Panc1 (cell line): ENCODE measurements at regions not wholly inside any gene's neighbourhood (a gene's known extent, or its start where the extent isn't known, plus 50 kb on each side); places are given as distances from the start of the nearest gene placed in this dataset.

Source experiments
- ATAC-seq: fragments of 200-7000 bp; cut with Tn5 transposase; 2 replicates; pipeline ENCODE4 v1.9.1; 2020; ENCODE audit warnings: mild to moderate bottlenecking, moderate library complexity
- BruUV-seq: library from RNA; stranded (reverse); fragments of 400-500 nt; replicated peaks from 2 replicates; lab custom pipeline; 2021; lab: Mats Ljungman, UMichigan
- CTCF ChIA-PET: fragments of 300-600 bp; sonication (Branson Sonifier 250); formaldehyde crosslinking; loops from one replicate; lab custom pipeline; 2022; ENCODE audit warnings: antibody characterized with exemption; lab: Charles Lee
- POLR2A ChIA-PET: fragments of 300-600 bp; sonication (Branson Sonifier 250); formaldehyde crosslinking; loops from one replicate; lab custom pipeline; 2022; ENCODE audit warnings: antibody characterized with exemption; lab: Charles Lee
- DNase-seq: peaks from one replicate; pipeline ENCODE4 v3.0.0-alpha.2; 2010; ENCODE audit warnings: low read depth, low spot score
- H3K27ac ChIP-seq: 2 replicates; pipeline ENCODE4 v1.5.1; 2011; ENCODE audit warnings: mild to moderate bottlenecking, low read length, inconsistent platforms
- H3K27me3 ChIP-seq: fragments of 200-500 bp; sonication (Bioruptor generic); 2 replicates; pipeline ENCODE4 v1.6.0; 2014; ENCODE audit warnings: low read length, inconsistent platforms; ENCODE audit not compliant: control insufficient read depth, insufficient read depth
- H3K36me3 ChIP-seq: fragments of 200-500 bp; sonication (Bioruptor generic); 2 replicates; pipeline ENCODE4 v1.5.1; 2014; ENCODE audit warnings: inconsistent platforms, mild to moderate bottlenecking, low read length, moderate library complexity; ENCODE audit not compliant: control insufficient read depth, insufficient read depth
- H3K4me1 ChIP-seq: 2 replicates; pipeline ENCODE4 v1.5.1; 2011; ENCODE audit warnings: inconsistent platforms, mild to moderate bottlenecking, low read length, moderate library complexity; ENCODE audit not compliant: control insufficient read depth, insufficient read depth
- H3K4me3 ChIP-seq, 2 experiments: 2 replicates each; pipeline ENCODE4 v1.5.1; 2011 to 2012; ENCODE audit warnings: low read depth in 2 of 2, low read length in 2 of 2, mild to moderate bottlenecking in 2 of 2, inconsistent platforms in 1 of 2, moderate library complexity in 1 of 2
- H3K9me3 ChIP-seq: fragments of 200-500 bp; sonication (Bioruptor generic); 2 replicates; pipeline ENCODE4 v1.5.1; 2014; ENCODE audit warnings: low read depth, mild to moderate bottlenecking, inconsistent platforms, low read length, moderate library complexity; ENCODE audit not compliant: control insufficient read depth, insufficient read depth
- CTCF ChIP-seq: fragments of 450-650 bp; IDR thresholded peaks from 2 replicates; pipeline ENCODE4 v1.5.1; 2017; ENCODE audit warnings: mild to moderate bottlenecking
- POLR2AphosphoS5 ChIP-seq: IDR thresholded peaks from 2 replicates; pipeline ENCODE4 v1.6.1; 2012; ENCODE audit warnings: mild to moderate bottlenecking, low read depth, low read length, moderate library complexity
- REST ChIP-seq, 2 experiments: IDR thresholded peaks; 2 replicates each; pipeline ENCODE4 v1.6.1; 2011 to 2012; ENCODE audit warnings: low read depth in 2 of 2, control low read depth in 1 of 2, low read length in 1 of 2, mild to moderate bottlenecking in 1 of 2, moderate library complexity in 1 of 2; ENCODE audit not compliant: insufficient read depth in 1 of 2
- SIN3A ChIP-seq: IDR thresholded peaks from 2 replicates; pipeline ENCODE4 v1.6.1; 2012; ENCODE audit warnings: low read depth, mild to moderate bottlenecking, low read length, moderate library complexity, borderline replicate concordance; ENCODE audit not compliant: insufficient read depth
- TCF7L2 ChIP-seq: IDR thresholded peaks from 2 replicates; pipeline ENCODE4 v1.6.1; 2011; ENCODE audit warnings: mild to moderate bottlenecking, low read depth, low read length, inconsistent platforms
- in situ Hi-C: cut with HindIII; loops from 2 replicates; pipeline ENCODE4 v1.10.0; 2016; ENCODE audit warnings: low sequenced_read_pairs, low pct_unique_long_range_greater_than_20kb
- intact Hi-C: fragments of 100-400 bp; cut with micrococcal nuclease; formaldehyde crosslinking; loops from one replicate; pipeline ENCODE4 v1.10.0; 2022; ENCODE audit not compliant: unreplicated experiment

- ChIA-PET POLR2A (no interaction called here), CTCF (no interaction called here)
- Histone ChIP-seq H3K4me1 (no peaks in the 10 kb centered on the region), H3K36me3 (no peaks in the 10 kb centered on the region), H3K9me3 (no peaks in the 10 kb centered on the region), H3K4me3 (no peak overlapping the region), H3K27ac (no peak overlapping the region), H3K27me3 (no peaks in the 10 kb centered on the region; the same call in 1 of the 2 replicates)
- in situ Hi-C loops = no loop called here
- ATAC-seq (no peak), DNase-seq (no peak)
- no TSS peak for BruUV-seq
- TF ChIP-seq TCF7L2 = no peak
- no peak for TF ChIP-seq CTCF
- TF ChIP-seq SIN3A = no peak
- no peak for TF ChIP-seq REST (IDR thresholded peaks at IDR 0.05; ENCODE audit: insufficient read depth in 1 of 2, low read depth in 2 of 2, low read length in 1 of 2)
- TF ChIP-seq POLR2AphosphoS5 = no peak
- intact Hi-C loops = no loop called here
Observed at GRCh38 chr5:166285361-166285760, 2006.1 kb upstream of the WWC1 start.

- no peak for ATAC-seq
- BruUV-seq = no TSS peak
- Histone ChIP-seq H3K9me3 (no peaks in the 10 kb centered on the region), H3K27me3 (no peaks in the 10 kb centered on the region; the same call in 1 of the 2 replicates), H3K4me1 (no peaks in the 10 kb centered on the region), H3K36me3 (no peaks in the 10 kb centered on the region), H3K27ac (no peak overlapping the region), H3K4me3 (no peak overlapping the region)
- ChIA-PET POLR2A (no interaction called here), CTCF (no interaction called here)
- TF ChIP-seq POLR2AphosphoS5 (no peak), REST (IDR thresholded peaks at IDR 0.05; ENCODE audit: insufficient read depth in 1 of 2, low read depth in 2 of 2, low read length in 1 of 2) (no peak), CTCF (no peak), TCF7L2 (no peak), SIN3A (no peak)
- intact Hi-C loops (no loop called here), in situ Hi-C loops (no loop called here)
- no peak for DNase-seq
Observed at GRCh38 chr5:166286832-166287231, 2004.6 kb upstream of the WWC1 start.
